HG03432 (cell line): ENCODE measurements at regions not wholly inside any gene's neighbourhood (a gene's known extent, or its start where the extent isn't known, plus 50 kb on each side); places are given as distances from the start of the nearest gene placed in this dataset.
"Not testable (repeated sequence)": the region's sequence is repeated elsewhere in the genome, so short reads cannot be mapped to it uniquely, and the experiment has no call there.

Experiments
- ATAC-seq: cut with Tn5 transposase; IDR thresholded peaks from one replicate; pipeline ENCODE4 v1.9.1; 2021; ENCODE audit warnings: mild to moderate bottlenecking, moderate library complexity; ENCODE audit not compliant: unreplicated experiment

DNA sequence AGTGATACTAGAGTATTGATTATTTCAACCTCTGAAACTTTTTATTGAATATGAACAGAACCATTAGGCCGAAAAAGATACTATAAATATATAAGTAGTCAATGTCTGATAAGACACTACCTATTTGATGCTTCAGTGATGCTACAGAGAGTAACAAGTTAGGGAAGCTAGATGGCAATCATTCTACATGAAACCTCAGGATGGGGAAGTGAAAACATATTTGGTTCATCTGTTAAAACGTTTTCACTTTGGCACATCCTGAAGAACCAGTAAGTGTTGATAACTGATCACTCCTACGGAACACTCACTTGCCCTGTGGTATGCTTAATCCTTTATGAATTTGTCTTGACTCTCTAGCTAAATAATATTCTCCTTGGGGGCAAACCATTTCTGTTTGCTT is 1064.9 kb downstream of the NXPH1 start:
- ATAC-seq = peak; percentile 80

DNA sequence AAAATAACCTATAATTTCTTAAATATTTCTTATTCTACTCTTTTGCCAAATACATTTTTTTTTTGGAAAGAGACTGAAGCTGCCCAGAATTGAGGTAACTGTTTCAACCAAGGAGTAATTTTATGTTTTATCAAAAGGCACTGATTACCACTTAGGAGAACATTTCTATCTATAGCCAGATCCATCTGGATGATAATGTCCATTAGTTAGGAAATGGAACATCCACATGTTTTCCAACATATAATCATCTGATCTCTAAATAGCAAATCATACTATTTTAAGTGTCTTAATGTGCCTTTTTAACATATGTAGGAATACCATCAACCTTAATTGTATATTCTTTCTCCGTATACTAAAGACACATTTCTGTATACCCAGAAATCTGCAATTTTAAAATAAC is 1068.9 kb downstream of the NXPH1 start:
- no peak for ATAC-seq

DNA sequence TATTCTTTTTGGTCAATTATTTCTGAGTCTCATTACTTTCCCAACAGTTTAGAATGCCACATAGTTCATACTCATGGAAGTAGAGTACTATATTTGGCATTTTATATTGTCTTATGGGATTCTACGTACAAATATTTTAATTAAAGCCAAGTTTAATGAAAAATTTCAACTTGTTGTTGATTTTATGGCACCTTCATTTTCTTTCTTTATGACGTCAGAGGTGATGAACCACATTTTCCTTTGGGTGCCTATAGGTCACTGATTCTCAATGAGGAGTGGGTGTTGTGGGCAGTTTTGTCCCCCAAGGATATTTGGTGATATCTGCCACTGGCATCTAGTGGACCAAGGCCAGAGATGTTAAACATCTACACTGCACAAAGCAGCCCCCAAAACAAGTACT is 1071.3 kb downstream of the NXPH1 start:
- no peak for ATAC-seq

DNA sequence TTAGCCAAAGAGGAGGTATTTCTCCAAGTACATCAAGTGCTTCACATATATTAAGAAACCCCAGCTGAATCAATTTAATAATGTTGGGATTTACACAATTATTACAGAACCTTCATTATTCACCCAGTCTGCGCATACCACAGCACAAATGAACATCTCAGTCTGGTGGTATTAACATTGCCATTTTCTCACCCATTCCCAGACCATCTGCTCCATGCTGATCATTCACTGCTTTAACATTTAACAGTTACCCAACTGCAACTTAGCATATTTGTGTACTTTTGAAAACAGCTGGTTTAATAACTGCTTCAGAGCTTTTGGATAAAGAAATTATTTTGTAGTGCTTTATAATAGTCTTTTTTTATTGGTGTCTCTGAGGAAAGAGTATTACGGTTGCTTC is 1072.1 kb downstream of the NXPH1 start:
- no peak for ATAC-seq

DNA sequence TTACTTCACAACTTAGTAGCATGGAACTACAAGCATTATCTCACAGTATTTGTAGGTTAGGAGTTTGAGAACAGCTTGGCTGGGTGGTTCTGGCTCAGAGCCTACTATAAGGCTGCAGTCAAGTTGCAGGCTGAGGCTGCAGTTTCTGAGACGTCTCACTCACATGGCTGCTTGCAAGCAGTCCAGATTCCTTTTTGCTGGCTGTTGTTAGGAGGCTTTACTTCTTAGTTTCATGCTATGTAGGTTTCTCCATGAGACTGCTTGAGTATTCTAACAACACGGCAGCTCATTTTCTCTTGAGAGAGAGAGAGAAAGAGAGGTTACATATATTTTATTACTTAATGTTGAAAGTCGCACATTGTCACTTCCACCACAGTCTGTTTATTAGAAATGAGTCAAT is 1073.9 kb downstream of the NXPH1 start:
- no peak for ATAC-seq

DNA sequence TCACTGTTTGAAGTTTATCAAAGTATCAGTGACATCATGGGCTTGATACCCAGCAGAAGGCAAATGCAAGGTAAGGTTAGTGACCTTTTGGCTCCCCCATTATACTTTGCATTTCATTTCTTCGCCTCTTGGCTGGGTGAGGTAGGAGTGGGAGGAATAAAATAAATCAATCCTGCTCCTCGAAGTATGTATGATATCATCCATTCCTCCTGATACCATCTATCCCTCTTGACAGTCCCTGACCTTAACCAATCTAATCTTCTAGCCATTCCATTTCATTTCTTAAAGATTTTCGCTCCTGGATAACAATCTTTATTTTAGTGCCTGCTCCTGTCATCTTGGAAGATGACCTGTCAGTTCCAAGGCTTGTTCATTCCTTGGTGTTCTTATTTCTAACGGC is 1083.3 kb downstream of the NXPH1 start:
- ATAC-seq = no peak

DNA sequence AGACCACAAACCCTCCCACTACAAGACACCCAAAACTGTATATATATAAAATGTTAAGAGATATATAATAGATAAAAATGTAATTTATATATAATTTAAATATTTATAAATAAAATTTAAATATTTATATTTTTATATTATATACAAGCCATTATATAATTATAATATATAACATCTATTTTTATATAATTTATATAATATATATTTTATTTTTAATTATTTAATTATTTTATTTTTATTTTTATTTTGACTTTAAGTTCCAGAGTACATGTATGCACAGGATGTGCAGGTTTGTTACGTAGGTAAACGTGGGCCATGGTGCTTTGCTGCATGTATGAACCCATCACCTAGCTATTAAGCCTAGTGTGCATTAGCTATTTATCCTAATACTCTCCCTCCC is 1090.2 kb downstream of the NXPH1 start:
- no peak for ATAC-seq

DNA sequence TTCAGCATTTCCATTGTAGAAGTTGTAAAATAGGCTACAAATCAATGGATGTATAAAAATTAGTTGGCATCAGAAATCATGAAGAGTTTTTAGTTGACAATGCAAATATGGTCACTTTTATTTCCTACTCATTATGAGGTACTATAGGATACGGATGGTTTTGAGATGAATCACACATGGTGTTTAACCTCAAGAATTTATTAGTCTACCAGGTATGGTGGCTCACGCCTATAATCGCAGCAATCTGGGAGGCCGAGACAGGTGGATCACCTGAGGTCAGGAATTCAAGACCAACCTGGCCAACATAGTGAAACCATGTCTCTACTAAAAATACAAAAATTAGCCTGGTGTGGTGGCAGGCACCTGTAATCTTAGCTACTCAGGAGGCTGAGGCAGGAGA is 1119.0 kb downstream of the NXPH1 start:
- ATAC-seq = not testable (repeated sequence)

DNA sequence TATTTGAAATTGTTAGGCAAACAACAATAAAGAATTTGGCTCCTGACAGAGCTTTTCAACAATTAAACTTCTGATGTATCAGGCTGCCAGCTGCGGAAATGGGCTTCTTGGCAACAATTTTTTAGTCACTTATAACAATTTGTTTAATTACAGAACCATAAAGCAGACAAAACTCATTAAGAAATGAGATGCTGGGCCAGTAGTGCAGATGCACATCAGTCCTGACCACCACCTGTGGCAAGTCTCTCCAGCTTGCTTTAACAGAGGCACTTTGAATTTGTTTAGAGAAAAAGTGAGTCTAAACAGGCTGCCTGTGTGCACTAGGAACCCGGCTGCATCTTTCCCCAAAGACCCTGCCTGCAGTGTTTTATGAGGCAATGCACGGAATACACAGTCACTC is 1124.4 kb downstream of the NXPH1 start:
- ATAC-seq = no peak

DNA sequence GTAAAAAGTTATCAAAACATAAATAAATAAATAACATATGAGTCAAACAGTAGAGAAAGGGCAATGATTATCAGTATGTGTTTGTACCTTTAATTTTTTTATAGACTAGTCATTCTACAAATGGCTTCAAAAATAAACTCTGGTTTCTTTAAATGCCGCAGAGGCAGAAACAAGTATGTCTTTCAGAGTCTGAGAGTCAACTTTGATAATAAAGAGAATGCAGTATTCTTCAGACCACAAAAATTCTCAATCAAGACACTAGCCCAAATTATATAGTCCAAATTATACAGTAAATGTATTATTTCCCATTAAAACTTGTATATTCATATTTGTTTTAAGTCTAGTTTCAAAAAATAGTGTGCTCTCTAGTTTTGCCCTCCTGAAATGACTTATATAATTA is 1142.3 kb downstream of the NXPH1 start:
- ATAC-seq = no peak

DNA sequence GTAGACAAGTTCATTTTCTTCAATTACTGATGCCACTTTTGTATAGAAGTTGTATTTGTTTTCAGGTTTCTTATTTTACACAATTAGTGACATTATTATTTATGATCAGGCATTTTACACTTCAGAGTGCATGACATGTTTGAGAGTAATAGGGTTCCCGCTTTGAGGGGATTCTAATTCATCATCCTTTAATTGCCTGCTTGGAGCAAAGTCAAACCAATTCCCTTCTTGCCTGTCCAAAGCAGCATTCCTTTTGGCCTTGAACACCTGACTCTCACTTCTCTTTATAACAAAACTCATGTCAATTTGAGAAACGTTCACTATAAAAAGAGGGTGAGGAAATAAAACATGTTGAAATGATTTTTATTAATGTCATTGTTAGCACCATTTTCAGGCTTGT is 1149.4 kb downstream of the NXPH1 start:
- ATAC-seq = no peak

DNA sequence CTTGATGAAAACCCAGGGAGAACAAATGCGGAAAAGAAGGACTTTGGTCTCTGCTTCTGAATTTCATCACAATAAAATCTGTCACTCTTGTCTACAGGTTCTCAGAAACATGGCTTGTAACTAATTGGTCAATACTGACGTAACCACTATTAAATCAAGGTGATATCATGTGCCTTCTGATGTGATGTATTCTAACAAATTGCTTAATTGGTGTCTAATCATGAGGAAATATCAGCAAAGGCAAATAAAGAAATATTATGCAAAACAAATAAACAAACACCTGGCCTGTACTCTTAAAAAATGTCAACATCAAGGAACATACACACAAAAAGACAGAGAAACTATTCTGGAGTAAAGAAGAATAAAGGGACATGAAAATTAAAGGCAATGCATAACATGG is 1165.0 kb downstream of the NXPH1 start:
- ATAC-seq = no peak

DNA sequence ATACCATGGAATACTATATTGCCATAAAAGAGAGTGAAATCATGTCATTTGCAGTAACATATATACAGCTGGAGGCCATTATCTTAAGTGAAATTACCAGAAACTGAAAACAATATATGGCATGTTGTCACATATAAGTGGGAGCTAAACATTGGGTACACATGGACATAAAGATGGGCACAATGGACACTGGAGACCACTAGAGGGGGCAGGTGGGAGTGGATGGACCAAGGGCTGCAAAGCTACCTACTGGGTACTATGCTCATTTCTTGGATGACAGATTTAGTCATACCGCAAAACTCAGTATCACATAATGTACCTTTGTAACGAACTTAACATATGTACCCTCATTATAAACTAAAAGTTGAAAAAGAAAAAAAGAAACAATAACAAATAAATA is 1167.6 kb downstream of the NXPH1 start:
- no peak for ATAC-seq

DNA sequence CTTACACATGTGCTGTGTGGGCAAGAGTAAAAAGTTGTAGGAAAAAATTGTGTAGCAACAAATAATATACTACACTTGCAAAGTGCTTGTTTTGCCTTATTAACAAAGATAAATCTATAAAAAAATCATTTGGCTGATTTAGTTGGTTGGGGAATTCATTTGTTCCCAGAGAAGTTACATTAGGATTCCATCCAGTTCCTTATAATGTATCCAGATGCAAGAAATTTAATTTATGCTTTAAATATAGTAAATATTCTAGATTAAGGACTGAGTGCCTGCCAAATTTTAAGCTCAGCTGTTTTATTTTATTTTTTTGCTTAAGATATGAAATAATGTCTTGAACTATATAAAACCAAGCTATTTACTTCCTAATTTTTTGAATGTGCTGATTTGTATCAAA is 1169.9 kb downstream of the NXPH1 start:
- ATAC-seq = no peak

DNA sequence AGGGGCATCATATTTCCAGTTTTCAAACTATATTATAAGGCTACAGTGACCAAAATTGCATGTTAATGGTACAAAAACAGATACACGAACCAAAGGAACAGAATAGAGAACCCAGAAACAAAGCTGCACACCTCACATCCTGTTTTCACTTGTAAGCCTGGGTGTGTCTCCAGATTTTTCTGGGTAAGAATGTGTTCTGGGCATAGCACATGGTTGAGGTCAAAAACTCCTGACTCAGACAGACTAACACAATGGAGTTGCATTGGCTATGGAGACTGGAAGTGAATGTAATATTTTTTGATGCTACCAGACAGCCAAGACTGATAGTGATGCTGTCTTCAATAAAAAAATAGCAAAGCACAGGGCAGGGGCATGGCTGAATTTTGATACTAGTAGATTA is 1175.2 kb downstream of the NXPH1 start:
- no peak for ATAC-seq

DNA sequence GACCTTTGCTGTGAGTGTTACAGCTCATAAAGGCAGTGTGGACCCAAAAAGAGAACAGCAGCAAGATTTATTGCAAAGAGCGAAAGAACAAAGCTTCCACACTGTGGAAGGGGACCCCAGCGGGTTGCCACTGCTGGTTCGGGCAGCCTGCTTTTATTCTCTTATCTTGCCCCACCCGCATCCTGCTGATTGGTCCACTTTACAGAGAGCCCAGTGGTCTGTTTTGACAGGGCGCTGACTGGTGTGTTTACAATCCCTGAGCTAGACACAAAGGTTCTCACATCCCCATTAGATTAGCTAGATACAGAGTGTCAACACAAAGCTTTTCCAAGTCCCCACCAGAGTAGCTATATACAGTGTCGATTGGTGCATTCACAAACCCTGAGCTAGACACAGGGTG is 1187.5 kb downstream of the NXPH1 start:
- not testable (repeated sequence) for ATAC-seq

DNA sequence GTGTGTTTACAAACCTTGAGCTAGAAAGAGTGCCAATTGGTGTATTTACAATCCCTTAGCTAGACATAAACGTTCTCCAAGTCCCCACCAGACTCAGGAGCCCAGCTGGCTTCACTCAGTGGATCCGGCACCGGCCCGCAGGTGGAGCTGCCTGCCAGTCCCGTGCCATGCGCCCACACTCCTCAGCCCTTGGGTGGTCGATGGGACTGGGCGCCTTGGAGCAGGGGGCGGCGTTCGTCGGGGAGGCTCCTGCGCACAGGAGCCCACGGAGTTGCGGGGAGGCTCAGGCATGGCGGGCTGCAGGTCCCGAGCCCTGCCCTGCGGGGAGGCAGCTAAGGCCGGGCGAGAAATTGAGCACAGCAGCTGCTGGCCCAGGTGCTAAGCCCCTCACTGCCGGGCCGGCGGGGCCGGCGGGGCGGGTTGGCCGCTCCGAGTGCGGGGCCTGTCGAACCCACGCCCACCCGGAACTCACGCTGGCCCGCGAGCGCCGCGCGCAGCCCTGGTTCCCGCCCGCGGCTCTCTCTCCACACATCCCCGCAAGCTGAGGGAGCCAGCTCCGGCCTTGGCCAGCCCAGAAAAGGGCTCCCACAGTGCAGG is 1188.0 kb downstream of the NXPH1 start:
- ATAC-seq = not testable (repeated sequence)

DNA sequence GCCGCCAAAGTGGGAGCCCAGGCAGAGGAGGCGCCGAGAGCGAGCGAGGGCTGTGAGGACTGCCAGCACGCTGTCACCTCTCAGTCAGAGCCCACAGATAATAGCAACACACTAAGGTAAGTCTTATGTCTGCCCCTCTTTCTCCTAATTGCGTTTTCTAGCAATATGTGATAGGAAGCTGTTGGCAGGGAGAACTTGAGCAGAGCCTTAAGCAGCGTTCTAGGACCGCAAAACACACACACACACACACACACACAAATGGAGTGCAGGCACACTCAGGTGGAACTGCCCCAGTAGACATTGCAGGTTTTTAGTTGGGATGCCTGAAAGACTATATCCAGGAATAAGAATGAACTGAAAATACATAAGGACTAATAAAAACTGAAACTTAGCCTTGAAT is 1188.5 kb downstream of the NXPH1 start:
- no peak for ATAC-seq

DNA sequence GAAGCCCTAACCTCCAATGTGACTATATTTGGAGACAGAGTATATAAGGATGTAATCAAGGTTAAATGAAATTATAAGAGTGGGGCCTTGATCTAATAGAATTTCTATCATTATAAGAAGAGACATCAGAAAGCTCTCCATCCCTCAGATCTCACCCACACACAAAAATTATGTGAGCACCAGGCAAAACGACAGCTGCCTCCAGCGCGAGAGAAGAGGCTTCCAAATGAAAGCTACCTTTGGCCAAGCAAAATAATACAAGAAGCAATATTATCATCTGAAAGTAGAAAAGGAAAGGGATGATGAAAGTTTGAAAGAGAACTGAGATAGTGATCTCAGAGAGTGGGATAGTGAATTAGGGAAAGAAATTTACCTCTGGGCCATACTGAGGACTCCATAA is 1192.5 kb downstream of the NXPH1 start:
- no peak for ATAC-seq

DNA sequence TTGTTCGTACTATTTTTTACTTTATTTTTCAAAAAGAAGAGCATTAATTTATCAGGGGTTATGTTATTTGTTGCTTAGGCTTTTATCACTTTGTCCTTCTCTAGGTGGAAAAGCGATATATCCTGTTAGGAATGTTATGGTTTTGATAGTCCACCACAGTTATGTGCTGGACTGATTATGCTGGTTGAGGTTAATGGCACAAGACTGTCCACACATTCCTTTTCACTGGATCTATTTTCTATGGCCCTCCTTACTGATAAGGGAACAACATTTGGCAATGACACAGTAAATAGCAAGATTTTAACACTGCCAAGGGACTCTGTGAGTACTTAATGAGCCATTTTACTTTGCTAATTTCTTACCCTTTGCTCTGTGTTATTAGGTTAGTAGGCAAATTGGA is 1212.3 kb downstream of the NXPH1 start:
- ATAC-seq = no peak

DNA sequence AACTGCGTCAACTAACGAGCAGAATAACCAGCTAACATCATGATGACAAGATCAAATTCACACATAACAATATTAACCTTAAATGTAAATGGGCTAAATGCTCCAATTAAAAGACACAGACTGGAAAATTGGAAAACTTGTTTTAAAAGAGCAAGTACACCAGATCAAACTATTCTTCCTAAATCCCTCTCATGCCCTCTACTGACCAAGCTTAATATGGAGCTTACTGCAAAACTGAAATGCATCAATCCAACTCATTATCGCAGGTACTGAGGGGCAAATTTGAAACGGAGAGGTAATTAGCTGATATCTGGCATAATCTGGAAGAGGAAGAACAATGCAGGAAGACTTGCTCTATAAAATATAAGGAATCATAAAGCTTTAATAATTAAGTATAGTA is 1223.8 kb downstream of the NXPH1 start:
- ATAC-seq = no peak

DNA sequence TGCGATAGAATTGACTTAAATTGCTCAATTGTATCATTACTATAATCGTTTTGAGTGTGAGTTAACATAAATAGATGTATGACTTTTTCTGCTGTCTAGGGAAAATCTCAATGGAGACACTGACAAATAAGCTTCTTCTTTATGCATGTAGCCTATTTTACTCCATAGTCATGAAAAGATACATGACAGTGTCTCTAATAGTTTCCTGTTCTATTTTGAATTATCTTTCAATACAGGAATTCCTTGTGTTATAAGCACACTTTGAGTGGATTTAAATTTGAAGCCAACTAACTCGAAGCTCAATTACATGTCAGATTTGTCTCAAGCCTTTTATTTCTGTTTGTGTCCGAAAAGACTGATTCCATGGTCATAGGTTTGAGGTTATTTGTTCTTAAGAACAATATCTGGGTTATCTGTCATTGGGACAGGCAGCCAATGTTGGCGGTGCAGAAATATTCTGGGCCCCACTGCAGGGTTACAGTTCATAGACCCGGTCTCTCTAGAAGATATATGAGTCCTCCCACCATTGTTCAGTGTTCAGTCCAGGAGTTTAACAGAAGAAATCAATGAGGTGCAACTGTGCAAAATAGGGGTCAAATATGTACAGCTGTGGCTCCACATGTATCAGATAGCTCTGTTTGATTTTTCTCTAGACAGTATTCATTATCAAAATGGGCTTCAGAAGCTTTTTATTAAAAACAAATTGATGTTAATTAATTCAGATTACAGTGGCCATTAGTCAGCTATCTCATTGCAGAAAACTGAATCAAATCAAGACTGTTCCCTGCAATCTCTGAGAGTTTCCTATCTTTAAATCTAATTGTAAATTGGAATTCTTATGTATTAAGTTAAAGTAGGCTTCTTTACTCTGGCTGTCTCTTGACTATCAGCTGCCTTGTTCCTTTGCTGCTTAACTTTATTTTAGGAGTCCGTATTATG is 1238.8 kb downstream of the NXPH1 start:
- no peak for ATAC-seq

DNA sequence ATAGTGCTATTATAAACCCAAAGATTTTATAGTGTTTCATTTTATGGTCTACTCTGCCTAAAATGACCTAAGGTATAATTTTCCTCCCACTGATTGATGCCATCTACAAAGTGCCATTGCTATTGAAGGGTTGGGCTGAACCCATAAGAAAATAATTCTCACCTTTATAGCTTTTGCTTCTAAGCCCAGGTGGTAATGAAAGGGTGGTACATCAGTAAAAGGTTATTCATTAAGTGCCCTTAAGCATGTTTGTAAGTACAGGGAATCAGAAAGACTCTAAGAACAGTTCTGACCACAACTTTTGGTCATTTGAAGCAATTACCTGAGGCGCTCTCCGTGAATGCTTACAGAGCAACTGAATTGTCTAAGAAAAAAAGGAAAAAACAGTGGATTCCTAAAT is 1247.3 kb downstream of the NXPH1 start:
- no peak for ATAC-seq
